ENCODE measurements at regions not wholly inside any gene's neighbourhood (a gene's known extent, or its start where the extent isn't known, plus 50 kb on each side); places are given as distances from the start of the nearest gene placed in this dataset.

- DNase-seq, result no peak
Measured at GRCh38 chr4:53809816-53810215, 218.5 kb upstream of the LNX1 start.

- no peak for DNase-seq
Measured at GRCh38 chr4:53805291-53805690, 214.0 kb upstream of the LNX1 start.

GRCh38 chr4:53804719-53805118, 213.4 kb upstream of the LNX1 start:
- DNase-seq, result no peak

- DNase-seq, result no peak
Measured at GRCh38 chr4:53802500-53802899, 211.2 kb upstream of the LNX1 start.

- DNase-seq, result no peak
Measured at GRCh38 chr4:53801373-53801772, 210.1 kb upstream of the LNX1 start.

- DNase-seq, result no peak
Measured at GRCh38 chr4:53800741-53801140, 209.5 kb upstream of the LNX1 start.

DNA sequence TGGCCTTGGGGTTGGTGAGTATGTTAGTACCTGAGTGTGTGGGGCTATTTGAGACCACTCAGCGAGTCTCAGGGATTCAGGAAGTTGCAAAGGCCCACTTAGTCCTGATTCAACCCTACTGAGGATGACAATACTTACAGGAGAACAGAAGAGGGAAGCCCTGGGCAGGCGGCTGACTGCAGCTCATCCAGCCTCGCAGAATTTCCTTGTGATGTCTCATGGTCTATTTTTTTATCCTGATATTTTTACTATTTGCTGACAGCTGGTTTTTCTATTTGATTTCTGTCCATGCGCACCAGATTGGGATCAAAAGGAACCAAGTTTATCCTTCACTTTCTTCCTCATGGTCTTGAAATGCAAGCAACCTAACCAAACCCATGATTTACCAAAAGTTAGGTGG, 201.8 kb upstream of the LNX1 start:
- DNase-seq, result no peak

- no peak for DNase-seq
Measured at GRCh38 chr4:53790286-53790685, 199.0 kb upstream of the LNX1 start.

GRCh38 chr4:53788621-53789020, 197.3 kb upstream of the LNX1 start:
- no peak for DNase-seq

DNA sequence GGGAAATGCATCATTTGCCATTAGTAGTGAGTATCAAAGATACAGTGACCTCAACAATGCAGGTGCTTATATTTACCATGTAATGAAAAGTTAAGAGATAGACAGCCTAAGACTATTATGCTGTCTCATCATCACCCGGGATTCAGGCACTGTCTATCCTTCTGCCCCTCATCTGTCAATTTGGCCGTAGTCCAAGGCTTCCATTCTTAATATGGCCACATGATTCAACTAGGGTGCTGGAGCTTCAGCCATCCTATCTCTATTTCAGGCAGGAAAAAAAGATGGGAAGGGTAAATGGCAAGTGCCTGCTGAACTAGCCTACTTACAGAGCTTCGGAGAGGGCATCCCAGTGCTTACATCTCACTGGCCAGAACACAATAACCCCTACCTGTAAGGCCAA, 196.7 kb upstream of the LNX1 start:
- DNase-seq, result no peak

DNA sequence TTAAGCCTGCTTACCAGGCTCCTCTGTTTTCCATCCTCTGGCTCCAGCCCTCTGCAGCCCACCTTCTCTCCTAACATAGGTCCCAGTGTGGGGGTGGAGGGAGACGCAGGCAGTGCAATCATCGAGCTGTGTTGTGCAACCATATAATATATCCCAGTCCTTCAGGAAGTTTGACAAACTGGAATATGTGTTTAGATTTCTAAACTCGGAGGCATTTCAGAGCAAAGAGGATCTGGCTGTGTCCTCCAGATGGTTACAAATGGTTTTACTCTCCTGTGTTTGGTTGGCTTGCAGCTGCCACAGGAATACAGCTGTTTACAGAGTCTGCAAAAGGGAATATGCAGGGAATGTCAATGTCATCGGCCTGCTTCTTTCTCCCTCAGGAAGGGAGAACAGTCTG, 195.3 kb upstream of the LNX1 start:
- DNase-seq, result no peak

GRCh38 chr4:53785996-53786395, 194.7 kb upstream of the LNX1 start:
- no peak for DNase-seq

DNA sequence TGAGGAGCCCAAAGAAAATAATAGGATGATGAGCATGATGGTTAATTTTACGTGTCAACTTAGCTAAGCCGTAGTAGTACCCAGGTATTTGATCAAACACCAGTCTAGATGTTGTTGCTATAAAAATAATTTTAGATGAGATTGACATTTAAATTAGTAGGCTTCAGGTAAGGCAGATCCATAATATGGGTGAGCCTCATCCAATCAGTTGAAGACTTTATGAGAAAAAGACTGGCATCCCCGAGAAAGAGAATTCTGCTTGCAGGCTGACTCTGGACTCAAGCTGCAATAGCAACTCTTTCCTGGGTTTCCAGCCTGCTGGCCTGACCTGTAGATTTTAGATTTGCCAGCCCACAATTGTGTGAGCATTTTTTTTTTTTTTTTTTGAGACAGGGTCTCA, 192.8 kb upstream of the LNX1 start:
- DNase-seq, result no peak

- no peak for DNase-seq
Measured at GRCh38 chr4:53783208-53783859, 192.0 kb upstream of the LNX1 start.

- DNase-seq, result no peak
Measured at GRCh38 chr4:53782458-53782845, 191.2 kb upstream of the LNX1 start.

GRCh38 chr4:53781629-53782457, 190.6 kb upstream of the LNX1 start:
- peak; percentile 36 for DNase-seq

- peak; percentile 5 for DNase-seq
Measured at GRCh38 chr4:53780736-53781400, 189.6 kb upstream of the LNX1 start.

DNA sequence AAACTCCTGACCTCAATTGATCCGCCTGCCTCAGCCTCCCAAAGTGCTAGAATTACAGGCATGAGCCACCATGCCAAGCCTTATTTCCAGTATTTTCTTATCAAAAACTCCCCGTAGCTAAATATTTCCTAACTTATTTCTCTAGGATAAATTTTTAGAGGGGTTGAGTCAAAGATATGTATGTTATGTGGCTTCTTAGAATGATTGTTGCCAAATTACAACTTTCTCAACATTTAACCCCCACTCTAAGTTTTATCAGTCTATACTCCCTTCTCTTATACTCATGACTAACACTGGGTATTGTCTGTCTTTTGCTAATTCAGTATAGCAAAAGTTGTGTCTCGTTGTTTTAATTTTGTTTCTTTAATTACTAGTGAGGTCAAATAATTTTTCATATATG, 187.7 kb upstream of the LNX1 start:
- DNase-seq, result no peak

- no peak for DNase-seq
Measured at GRCh38 chr4:53778155-53778554, 186.9 kb upstream of the LNX1 start.

- peak; percentile 4 for DNase-seq
Measured at GRCh38 chr4:53777244-53777984, 186.1 kb upstream of the LNX1 start.

DNA sequence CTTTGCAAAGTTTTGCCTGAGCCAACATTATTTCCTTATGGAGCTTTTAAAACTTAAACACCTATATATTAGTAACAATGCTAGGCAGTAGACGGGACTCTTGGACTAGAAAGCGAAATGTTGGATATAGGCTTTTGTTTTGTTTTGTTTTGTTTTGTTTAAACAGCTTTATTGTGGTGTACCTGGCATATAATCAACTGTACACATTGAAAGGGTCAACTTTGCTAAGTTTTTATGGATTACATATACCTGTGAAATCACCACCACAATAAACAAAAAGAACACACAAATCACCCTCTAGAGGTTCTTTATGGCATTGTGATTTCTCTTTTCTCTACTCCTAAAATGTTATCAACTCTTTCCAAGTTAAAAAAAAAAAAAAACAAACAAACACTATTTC, 184.9 kb upstream of the LNX1 start:
- no peak for DNase-seq

- DNase-seq, result no peak
Measured at GRCh38 chr4:53775381-53775780, 184.1 kb upstream of the LNX1 start.

DNA sequence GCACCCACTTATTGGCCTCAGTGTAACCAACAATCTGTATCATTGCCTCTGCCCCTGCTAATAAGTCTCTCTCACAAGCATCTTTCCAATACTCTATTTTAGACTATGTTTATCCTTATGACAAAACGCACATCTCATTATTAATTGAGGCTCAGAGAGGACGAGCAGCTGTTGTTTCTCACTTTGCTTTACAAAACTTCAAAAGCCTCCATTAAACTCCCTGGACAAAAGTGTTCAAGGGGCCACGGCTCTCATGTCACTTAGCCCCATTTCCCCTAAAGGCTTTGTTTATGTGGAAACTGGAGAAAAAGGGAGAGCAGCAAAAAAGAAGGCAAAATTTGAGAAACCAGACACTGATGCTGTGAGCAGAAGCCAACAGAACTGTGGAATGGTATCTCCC, 180.0 kb upstream of the LNX1 start:
- DNase-seq, result no peak

Measured in kidney glomerular epithelial cell (primary cell).